Activated CD8-positive, alpha-beta T cell treated with anti-CD3 and anti-CD28 coated beads for 36 hours (primary cell): ENCODE measurements at regions not wholly inside any gene's neighbourhood (a gene's known extent, or its start where the extent isn't known, plus 50 kb on each side); places are given as distances from the start of the nearest gene placed in this dataset.
"Not testable (repeated sequence)": the region's sequence is repeated elsewhere in the genome, so short reads cannot be mapped to it uniquely, and the experiment has no call there.

Source experiments
- ATAC-seq: fragments of 200-7000 bp; cut with Tn5 transposase; one replicate; pipeline ENCODE4 v1.10.0; 2021; ENCODE audit warnings: mild to moderate bottlenecking, moderate library complexity
- CTCF ChIA-PET: fragments of 350-600 bp; sonication (Branson Sonifier 250); formaldehyde crosslinking; loops from one replicate; lab custom pipeline; 2021; ENCODE audit warnings: antibody characterized with exemption; lab: Charles Lee
- POLR2A ChIA-PET: fragments of 350-600 bp; sonication (Branson Sonifier 250); formaldehyde crosslinking; loops from one replicate; lab custom pipeline; 2021; ENCODE audit warnings: antibody characterized with exemption; lab: Charles Lee
- DNase-seq: peaks from one replicate; pipeline ENCODE4 v3.0.0-alpha.2; 2020
- H3K27ac Mint-ChIP-seq: one replicate; pipeline ENCODE4 v1.8.0; 2021; ENCODE audit warnings: mild to moderate bottlenecking, mixed read lengths
- H3K27me3 Mint-ChIP-seq: one replicate; pipeline ENCODE4 v1.8.0; 2021; ENCODE audit warnings: mixed read lengths
- H3K36me3 Mint-ChIP-seq: one replicate; pipeline ENCODE4 v1.8.0; 2021; ENCODE audit warnings: low read depth, mixed read lengths
- H3K4me1 Mint-ChIP-seq: one replicate; pipeline ENCODE4 v1.8.0; 2021; ENCODE audit warnings: low read depth, mixed read lengths
- H3K4me3 Mint-ChIP-seq: one replicate; pipeline ENCODE4 v1.8.0; 2021; ENCODE audit warnings: mild to moderate bottlenecking, moderate library complexity, mixed read lengths
- H3K9me3 Mint-ChIP-seq: one replicate; pipeline ENCODE4 v1.8.0; 2021; ENCODE audit warnings: mixed read lengths
- CTCF ChIP-seq: fragments of 200-600 bp; IDR thresholded peaks from one replicate; pipeline ENCODE4 v1.8.0; 2022; ENCODE audit warnings: antibody characterized with exemption, mild to moderate bottlenecking
- intact Hi-C: fragments of 100-400 bp; cut with micrococcal nuclease; formaldehyde crosslinking; loops from one replicate; pipeline ENCODE4 v1.10.0; 2022

GRCh38 chr14:38567703-38568102 is 311.8 kb upstream of the CLEC14A start:
- no peak overlapping the region for H3K4me3 Mint-ChIP-seq
- no peak for DNase-seq
- H3K36me3 Mint-ChIP-seq = no peaks in the 10 kb centered on the region
- no peaks in the 10 kb centered on the region for H3K4me1 Mint-ChIP-seq
- ChIA-PET POLR2A (no interaction called here), CTCF (no interaction called here)
- H3K9me3 Mint-ChIP-seq = peaks cover 6% of the 10 kb centered on the region
- H3K27ac Mint-ChIP-seq = no peak overlapping the region
- no peak for ATAC-seq
- intact Hi-C loops = no loop called here
- no peak for TF ChIP-seq CTCF
- no peaks in the 10 kb centered on the region for H3K27me3 Mint-ChIP-seq

GRCh38 chr14:38561657-38562056 is 305.8 kb upstream of the CLEC14A start:
- peaks cover 17% of the 10 kb centered on the region for H3K9me3 Mint-ChIP-seq
- no peak overlapping the region for H3K27ac Mint-ChIP-seq
- ATAC-seq = no peak
- no peak for DNase-seq
- intact Hi-C loops = no loop called here
- no peak overlapping the region for H3K4me3 Mint-ChIP-seq
- ChIA-PET CTCF (no interaction called here), POLR2A (no interaction called here)
- H3K27me3 Mint-ChIP-seq = no peaks in the 10 kb centered on the region
- no peaks in the 10 kb centered on the region for H3K36me3 Mint-ChIP-seq
- H3K4me1 Mint-ChIP-seq = no peaks in the 10 kb centered on the region
- no peak for TF ChIP-seq CTCF

GRCh38 chr14:38559711-38560110 is 303.8 kb upstream of the CLEC14A start:
- no peak overlapping the region for H3K4me3 Mint-ChIP-seq
- ATAC-seq = no peak
- H3K36me3 Mint-ChIP-seq = no peaks in the 10 kb centered on the region
- no peak overlapping the region for H3K27ac Mint-ChIP-seq
- peaks cover 17% of the 10 kb centered on the region for H3K9me3 Mint-ChIP-seq
- intact Hi-C loops = no loop called here
- TF ChIP-seq CTCF = no peak
- no peaks in the 10 kb centered on the region for H3K27me3 Mint-ChIP-seq
- no peaks in the 10 kb centered on the region for H3K4me1 Mint-ChIP-seq
- CTCF ChIA-PET = no interaction called here
- no peak for DNase-seq
- POLR2A ChIA-PET = no interaction called here

- ATAC-seq, CTCF ChIA-PET, H3K27ac Mint-ChIP-seq, POLR2A ChIA-PET, H3K4me1 Mint-ChIP-seq, H3K4me3 Mint-ChIP-seq, H3K36me3 Mint-ChIP-seq, DNase-seq, intact Hi-C loops, H3K27me3 Mint-ChIP-seq: not testable (repeated sequence)
- H3K9me3 Mint-ChIP-seq = peaks cover 13% of the 10 kb centered on the region
Measured at GRCh38 chr14:38557391-38557790, 301.5 kb upstream of the CLEC14A start.

GRCh38 chr14:38556252-38556651 is 300.4 kb upstream of the CLEC14A start:
- Mint-ChIP-seq H3K4me3 (no peak overlapping the region), H3K27ac (no peak overlapping the region), H3K9me3 (peaks cover 12% of the 10 kb centered on the region), H3K36me3 (no peaks in the 10 kb centered on the region), H3K4me1 (no peaks in the 10 kb centered on the region), H3K27me3 (no peaks in the 10 kb centered on the region)
- ChIA-PET CTCF (no interaction called here), POLR2A (no interaction called here)
- DNase-seq (no peak), ATAC-seq (no peak)
- TF ChIP-seq CTCF = no peak
- intact Hi-C loops = no loop called here

GRCh38 chr14:38554026-38554425 is 298.1 kb upstream of the CLEC14A start:
- ChIA-PET CTCF (no interaction called here), POLR2A (no interaction called here)
- Mint-ChIP-seq H3K9me3 (peaks cover 8% of the 10 kb centered on the region), H3K4me1 (peaks cover 3% of the 10 kb centered on the region), H3K27me3 (no peaks in the 10 kb centered on the region), H3K4me3 (no peak overlapping the region), H3K27ac (no peak overlapping the region), H3K36me3 (no peaks in the 10 kb centered on the region)
- TF ChIP-seq CTCF = no peak
- no peak for ATAC-seq
- no peak for DNase-seq
- intact Hi-C loops = no loop called here
